H9 (cell line): ENCODE measurements at regions not wholly inside any gene's neighbourhood (a gene's known extent, or its start where the extent isn't known, plus 50 kb on each side); places are given as distances from the start of the nearest gene placed in this dataset.
A peak's percentile ranks its signal among the peaks of the same experiment; 100 is the strongest.

Source experiments
- DNase-seq: peaks from one replicate; pipeline ENCODE4 v3.0.0-alpha.2; 2017
- H2AFZ ChIP-seq: one replicate; pipeline ENCODE4 v1.6.1; 2013; ENCODE audit warnings: mild to moderate bottlenecking, low read length, control low read depth, moderate library complexity
- H2AK5ac ChIP-seq: 2 replicates; pipeline ENCODE4 v1.6.1; 2013; ENCODE audit warnings: low read length, control low read depth, mixed read lengths; ENCODE audit not compliant: insufficient read length
- H2BK120ac ChIP-seq: one replicate; pipeline ENCODE4 v1.6.1; 2013; ENCODE audit warnings: low read depth, mild to moderate bottlenecking, low read length, control low read depth, inconsistent platforms; ENCODE audit not compliant: poor library complexity, severe bottlenecking
- H2BK12ac ChIP-seq: 2 replicates; pipeline ENCODE4 v1.6.1; 2013; ENCODE audit warnings: low read length, control low read depth, mixed read lengths, low read depth; ENCODE audit not compliant: insufficient read length
- H2BK15ac ChIP-seq: 2 replicates; pipeline ENCODE4 v1.6.1; 2013; ENCODE audit warnings: low read depth, low read length, control low read depth
- H2BK20ac ChIP-seq: one replicate; pipeline ENCODE4 v1.6.1; 2013; ENCODE audit warnings: low read depth, mild to moderate bottlenecking, low read length, control low read depth, inconsistent platforms; ENCODE audit not compliant: poor library complexity, severe bottlenecking
- H2BK5ac ChIP-seq: 2 replicates; pipeline ENCODE4 v1.6.1; 2013; ENCODE audit warnings: low read length, control low read depth, mixed read lengths; ENCODE audit not compliant: insufficient read length
- H3K14ac ChIP-seq: 2 replicates; pipeline ENCODE4 v1.6.1; 2013; ENCODE audit warnings: low read length, control low read depth; ENCODE audit not compliant: insufficient read depth
- H3K18ac ChIP-seq: 2 replicates; pipeline ENCODE4 v1.6.1; 2013; ENCODE audit warnings: low read depth, mild to moderate bottlenecking, mixed read lengths, low read length, control low read depth; ENCODE audit not compliant: insufficient read length
- H3K23ac ChIP-seq: 2 replicates; pipeline ENCODE4 v1.6.1; 2013; ENCODE audit warnings: low read length, control low read depth, mixed read lengths, low read depth; ENCODE audit not compliant: insufficient read length
- H3K23me2 ChIP-seq: 2 replicates; pipeline ENCODE4 v1.6.1; 2013; ENCODE audit warnings: low read depth, mild to moderate bottlenecking, mixed read lengths, low read length, control low read depth; ENCODE audit not compliant: insufficient read length, poor library complexity, severe bottlenecking
- H3K27ac ChIP-seq: 2 replicates; pipeline ENCODE4 v1.5.1; 2013; ENCODE audit warnings: low read length, control low read depth, mixed read lengths, low read depth; ENCODE audit not compliant: insufficient read length
- H3K27me3 ChIP-seq: 2 replicates; pipeline ENCODE4 v1.6.1; 2013; ENCODE audit warnings: low read length, control low read depth, inconsistent platforms; ENCODE audit not compliant: insufficient read depth
- H3K4ac ChIP-seq: 2 replicates; pipeline ENCODE4 v1.6.1; 2013; ENCODE audit warnings: low read depth, mild to moderate bottlenecking, control low read depth, inconsistent platforms, low read length, moderate library complexity
- H3K4me1 ChIP-seq: 2 replicates; pipeline ENCODE4 v1.6.1; 2013; ENCODE audit warnings: low read length, control low read depth, inconsistent platforms; ENCODE audit not compliant: insufficient read depth
- H3K4me2 ChIP-seq: 2 replicates; pipeline ENCODE4 v1.6.1; 2013; ENCODE audit warnings: low read length, control low read depth, mixed read lengths; ENCODE audit not compliant: insufficient read length, insufficient read depth
- H3K56ac ChIP-seq: 2 replicates; pipeline ENCODE4 v1.6.1; 2013; ENCODE audit warnings: low read depth, mild to moderate bottlenecking, mixed read lengths, low read length, control low read depth; ENCODE audit not compliant: insufficient read length
- H3K79me1 ChIP-seq: 2 replicates; pipeline ENCODE4 v1.6.1; 2013; ENCODE audit warnings: low read depth, mild to moderate bottlenecking, moderate library complexity, low read length, control low read depth, inconsistent platforms; ENCODE audit not compliant: insufficient read depth, poor library complexity, severe bottlenecking
- H3K79me2 ChIP-seq: 2 replicates; pipeline ENCODE4 v1.6.1; 2013; ENCODE audit warnings: low read length, control low read depth, inconsistent platforms; ENCODE audit not compliant: insufficient read depth
- H3K9ac ChIP-seq: 2 replicates; pipeline ENCODE4 v1.6.1; 2013; ENCODE audit warnings: low read length, control low read depth, mixed read lengths; ENCODE audit not compliant: insufficient read length; ENCODE audit errors: extremely low read depth
- H3K9me3 ChIP-seq: one replicate; pipeline ENCODE4 v1.6.1; 2013; ENCODE audit warnings: low read depth, low read length, inconsistent platforms; ENCODE audit not compliant: control insufficient read depth
- H3T11ph ChIP-seq: one replicate; pipeline ENCODE4 v1.6.1; 2013; ENCODE audit warnings: mild to moderate bottlenecking, low read length, control low read depth, inconsistent platforms
- H4K20me1 ChIP-seq: one replicate; pipeline ENCODE4 v1.6.1; 2013; ENCODE audit not compliant: control insufficient read depth, insufficient read length, insufficient read depth
- H4K5ac ChIP-seq: 2 replicates; pipeline ENCODE4 v1.6.1; 2013; ENCODE audit warnings: low read depth, mild to moderate bottlenecking, mixed read lengths, low read length, control low read depth; ENCODE audit not compliant: insufficient read length
- H4K8ac ChIP-seq: replicated peaks from 2 replicates; pipeline ENCODE4 v1.6.1; 2013; ENCODE audit warnings: low read length, control low read depth, mixed read lengths, low read depth; ENCODE audit not compliant: insufficient read length
- H4K91ac ChIP-seq: 2 replicates; pipeline ENCODE4 v1.6.1; 2013; ENCODE audit warnings: low read depth, mild to moderate bottlenecking, moderate library complexity, mixed read lengths, low read length, control low read depth; ENCODE audit not compliant: insufficient read length
- H3K27ac Mint-ChIP-seq, 3 experiments: 2 replicates in 2 of 3; 3 replicates in 1 of 3; pipeline ENCODE4 v1.8.0; 2020 to 2021; ENCODE audit warnings: mixed read lengths in 3 of 3, mild to moderate bottlenecking in 1 of 3, moderate library complexity in 1 of 3
- H3K27me3 Mint-ChIP-seq: 2 replicates; pipeline ENCODE4 v1.8.0; 2021; ENCODE audit warnings: low read depth, mild to moderate bottlenecking, moderate library complexity, mixed read lengths
- H3K36me3 Mint-ChIP-seq, 3 experiments: 2 replicates in 2 of 3; 3 replicates in 1 of 3; pipeline ENCODE4 v1.8.0; 2020 to 2021; ENCODE audit warnings: low read depth in 3 of 3, mixed read lengths in 3 of 3; ENCODE audit not compliant: insufficient read depth in 1 of 3
- H3K4me1 Mint-ChIP-seq, 2 experiments: 2 replicates each; pipeline ENCODE4 v1.8.0; 2020; ENCODE audit warnings: mixed read lengths in 2 of 2
- H3K4me3 Mint-ChIP-seq, 2 experiments: 2 replicates in 1 of 2; 3 replicates in 1 of 2; pipeline ENCODE4 v1.8.0; 2020 to 2021; ENCODE audit warnings: mild to moderate bottlenecking in 2 of 2, mixed read lengths in 2 of 2, moderate library complexity in 1 of 2
- H3K9me3 Mint-ChIP-seq, 2 experiments: 2 replicates in 1 of 2; 3 replicates in 1 of 2; pipeline ENCODE4 v1.8.0; 2020; ENCODE audit warnings: mild to moderate bottlenecking in 2 of 2, mixed read lengths in 2 of 2, moderate library complexity in 1 of 2
- CTCF ChIP-seq: fragments of 200-600 bp; sonication (generic); conservative IDR thresholded peaks from 3 replicates; pipeline ENCODE4 v1.8.0; 2021; ENCODE audit warnings: antibody characterized with exemption, mild to moderate bottlenecking
- WGBS: extraction: QIAGEN DNeasy Blood & Tissue Kit; methylation state at CpG from one replicate; pipeline ENCODE4 v1.1.7; 2013; ENCODE audit warnings: missing lambda C conversion rate, low lambda C conversion rate, mixed read lengths; ENCODE audit not compliant: insufficient read length; ENCODE audit errors: extremely low coverage; 5-methylcytosine and 5-hydroxymethylcytosine counted together

GRCh38 chr6:40308533-40309306 is 278.4 kb downstream of the LRFN2 start:
- H4K8ac ChIP-seq, result no peak overlapping the region
- no peak overlapping the region for H3K23ac ChIP-seq
- H3K18ac ChIP-seq, result no peak overlapping the region
- Mint-ChIP-seq H3K4me3 (no peak overlapping the region), H3K27me3 (peaks cover 1% of the 10 kb centered on the region), H3K9me3 (peaks cover 4 to 6% of the 10 kb centered on the region in 2 experiments; a peak in 2 of 5 replicates), H3K27ac (no peak overlapping the region), H3K4me1 (peaks cover 9% of the 10 kb centered on the region in 2 experiments), H3K36me3 (peaks cover 0 to 3% (median 0%) of the 10 kb centered on the region in 3 experiments; a peak in 2 of 7 replicates)
- TF ChIP-seq CTCF, result peak; percentile 94
- no peak overlapping the region for H2BK5ac ChIP-seq
- H3K4me1 ChIP-seq, result no peaks in the 10 kb centered on the region
- no peaks in the 10 kb centered on the region for H3K79me2 ChIP-seq
- H3K4ac ChIP-seq, result no peak overlapping the region
- H3T11ph ChIP-seq, result no peak overlapping the region
- H2AK5ac ChIP-seq, result no peak overlapping the region
- no peak overlapping the region for H3K27ac ChIP-seq
- no peak overlapping the region for H2BK12ac ChIP-seq
- no peak overlapping the region for H3K9ac ChIP-seq
- H2BK20ac ChIP-seq, result no peak overlapping the region
- H2BK120ac ChIP-seq, result no peak overlapping the region
- no peak overlapping the region for H3K4me2 ChIP-seq
- no peak overlapping the region for H3K56ac ChIP-seq
- H3K9me3 ChIP-seq, result no peaks in the 10 kb centered on the region
- H3K23me2 ChIP-seq, result no peaks in the 10 kb centered on the region
- H3K27me3 ChIP-seq, result no peaks in the 10 kb centered on the region
- H2AFZ ChIP-seq, result no peak overlapping the region
- peak; percentile 86 for DNase-seq
- no peaks in the 10 kb centered on the region for H3K79me1 ChIP-seq
- no CpG with 5 or more reads among the region's 12 CpGs for WGBS
- no peak overlapping the region for H4K5ac ChIP-seq
- no peak overlapping the region for H4K91ac ChIP-seq
- no peak overlapping the region for H2BK15ac ChIP-seq
- H3K14ac ChIP-seq, result no peak overlapping the region
- no peaks in the 10 kb centered on the region for H4K20me1 ChIP-seq
